ENCODE measurements at regions not wholly inside any gene's neighbourhood (a gene's known extent, or its start where the extent isn't known, plus 50 kb on each side); places are given as distances from the start of the nearest gene placed in this dataset.
"Not testable (repeated sequence)": the region's sequence is repeated elsewhere in the genome, so short reads cannot be mapped to it uniquely, and the experiment has no call there.

DNA sequence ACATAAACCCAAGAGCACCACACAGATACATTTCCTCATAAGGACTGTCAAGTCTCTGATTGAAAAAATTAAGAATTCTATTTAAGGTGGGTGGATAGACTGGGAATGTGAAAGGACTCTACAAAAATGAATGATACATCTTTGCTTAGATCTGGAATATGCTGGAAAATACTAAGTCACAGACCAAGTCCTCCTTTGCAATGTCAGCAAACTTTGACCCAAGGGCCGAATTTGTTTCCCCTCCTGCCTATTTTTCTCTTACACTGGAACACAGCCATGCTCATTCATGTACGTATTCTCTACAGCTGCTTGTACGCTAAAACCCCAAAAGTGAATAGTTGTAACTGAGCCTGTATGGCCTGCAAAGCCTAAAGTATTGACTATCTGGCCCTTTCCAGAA is 180.7 kb downstream of the ADSS2 start:
- DNase-seq = no peak

DNA sequence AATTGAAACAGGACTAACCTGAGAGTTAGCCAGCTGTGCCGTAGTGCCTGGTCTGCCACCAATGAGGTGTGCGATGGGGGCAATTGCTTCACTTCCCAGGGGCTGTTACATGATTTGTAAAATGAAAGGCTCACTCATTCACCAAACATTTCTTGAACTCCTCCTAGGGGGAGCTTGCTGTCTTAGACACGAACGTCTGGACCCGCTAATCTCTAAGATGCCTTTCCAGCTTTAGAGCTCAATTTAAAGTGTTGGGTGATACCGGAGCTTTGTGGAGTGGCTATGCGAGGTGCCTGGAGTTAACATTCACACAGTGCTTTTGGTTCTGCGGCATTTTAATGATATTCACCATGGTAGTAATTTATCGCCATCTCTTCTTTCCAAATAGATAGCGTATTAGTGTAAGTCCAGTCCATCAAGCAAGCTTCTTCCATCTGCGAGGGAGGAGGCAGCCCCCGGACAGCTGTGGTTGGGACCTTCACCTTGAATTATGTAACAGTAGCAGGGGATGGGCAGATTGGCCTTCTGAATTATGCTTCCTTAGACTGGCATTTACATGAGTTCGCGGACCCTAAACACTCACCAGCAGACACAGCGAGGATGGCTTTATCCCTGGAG is 179.9 kb downstream of the ADSS2 start:
- no peak for DNase-seq

DNA sequence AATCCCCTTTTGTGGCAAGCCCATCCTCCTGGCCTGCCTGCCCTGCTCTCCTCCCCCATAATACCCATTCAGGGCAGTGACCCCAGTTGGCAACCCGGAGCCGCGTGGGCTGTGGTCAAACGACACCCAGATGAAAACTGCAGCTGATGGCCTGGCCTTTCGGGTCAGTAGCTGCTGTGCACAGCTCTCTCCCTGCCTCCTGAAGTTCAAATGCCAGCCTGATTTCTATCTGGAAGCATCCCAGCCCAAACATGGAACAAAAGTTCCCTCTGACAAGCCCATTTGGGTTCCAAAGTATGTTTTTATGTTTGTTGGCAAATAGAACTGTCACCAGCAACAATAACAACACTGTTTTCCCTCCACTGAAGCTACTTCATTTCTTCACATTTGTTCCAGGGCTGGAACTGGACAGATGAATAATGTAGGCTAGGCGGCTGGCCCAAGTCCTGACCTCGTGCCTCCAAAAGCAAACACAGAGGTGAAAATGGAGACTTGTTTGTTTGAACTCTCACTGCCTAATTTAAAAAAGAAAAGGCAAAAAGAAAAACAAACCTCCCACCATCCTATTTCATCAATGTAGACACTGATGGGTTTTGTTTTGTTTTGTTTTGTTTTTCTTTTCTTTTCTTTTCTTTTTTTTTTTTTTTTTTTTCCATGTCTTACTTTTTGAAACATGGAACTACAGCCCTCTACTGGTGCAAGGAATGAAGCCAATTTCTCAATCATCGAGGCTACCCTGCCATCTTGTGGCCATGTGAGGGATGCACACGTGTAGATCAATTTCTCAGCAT is 179.0 kb downstream of the ADSS2 start:
- peak; percentile 85 to 90 for DNase-seq

DNA sequence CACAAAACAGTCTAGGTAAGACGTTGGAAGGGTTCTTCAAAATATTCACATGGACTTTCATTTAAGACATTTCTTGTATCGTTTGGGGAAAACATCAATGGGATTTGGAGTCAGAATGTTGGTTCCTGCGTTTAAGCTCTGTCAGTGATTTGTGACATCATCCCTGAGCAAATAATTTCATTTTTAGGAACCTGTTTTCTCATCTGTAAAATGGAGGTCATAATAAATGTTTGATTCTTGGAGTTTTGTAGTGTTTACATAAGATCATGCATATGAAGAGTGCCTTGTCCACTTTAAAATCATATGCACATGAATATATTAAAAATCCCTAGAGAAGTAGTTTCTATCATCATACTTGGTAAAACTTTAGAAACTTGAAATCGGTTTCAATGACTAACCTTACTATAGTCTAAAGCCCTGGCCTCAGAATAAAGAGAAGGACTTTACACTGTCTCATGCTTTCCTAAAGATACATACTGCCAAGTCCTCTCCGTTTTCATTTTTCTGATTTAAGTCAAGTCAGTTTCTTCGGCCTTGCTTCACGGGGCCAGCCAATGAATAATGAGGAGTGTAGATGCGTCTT is 178.4 kb downstream of the ADSS2 start:
- DNase-seq = peak in 1 of 2 donors; percentile 4

DNA sequence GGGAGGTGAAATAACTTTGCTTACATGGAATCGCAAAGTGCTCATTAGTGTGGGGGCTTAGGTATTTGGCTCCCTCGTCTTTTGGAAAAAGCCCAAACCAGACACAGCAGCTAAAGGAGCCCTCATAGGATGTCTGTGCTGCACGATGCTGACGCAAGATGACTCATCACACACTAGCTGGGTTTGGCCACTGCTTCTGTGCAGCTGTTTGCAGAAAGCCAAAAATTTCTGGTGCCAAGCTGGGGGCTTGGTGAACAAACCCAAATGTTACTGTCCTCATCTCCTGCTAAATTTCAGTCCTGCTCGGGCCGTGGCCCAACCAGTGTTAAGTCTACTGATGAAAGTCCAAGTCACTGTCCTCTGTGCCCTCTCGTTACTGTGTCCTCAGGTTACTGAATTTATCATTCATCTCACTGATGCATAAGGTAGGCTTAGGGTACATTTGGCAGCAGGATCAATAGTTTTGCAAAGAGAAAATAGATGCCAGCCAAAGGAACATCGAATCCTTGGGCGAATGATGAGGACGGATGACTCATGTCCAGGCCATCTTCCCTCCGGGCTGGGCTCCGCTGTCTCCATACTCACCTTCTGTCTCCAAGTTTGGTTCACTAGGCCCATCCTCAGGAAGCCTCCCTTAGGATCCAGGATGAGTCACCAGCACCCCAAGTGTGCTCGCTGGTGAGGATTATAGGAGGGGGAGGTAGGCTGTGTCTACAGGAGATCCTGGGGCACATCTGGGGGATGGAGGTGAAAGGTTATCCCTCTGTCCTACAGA is 177.7 kb downstream of the ADSS2 start:
- DNase-seq = peak; percentile 37 to 63

DNA sequence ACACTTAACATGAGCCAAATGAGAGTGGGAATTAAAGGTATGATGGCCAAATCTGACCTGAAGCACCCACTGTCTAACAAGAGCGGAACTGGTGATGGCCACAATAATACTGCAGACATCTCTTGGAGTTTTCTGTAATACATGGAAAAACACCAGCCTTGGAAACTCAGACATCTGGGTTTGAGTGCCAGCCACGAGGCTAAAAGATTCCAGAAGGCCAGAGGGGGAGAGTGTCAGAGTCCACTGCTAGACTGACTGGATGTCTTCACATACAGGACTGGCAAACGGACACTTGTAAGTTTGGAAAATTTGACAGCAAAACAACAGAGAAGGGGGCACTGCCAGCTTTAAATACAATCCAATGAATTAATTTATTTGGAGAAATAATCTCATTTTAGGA is 175.1 kb downstream of the ADSS2 start:
- no peak for DNase-seq

DNA sequence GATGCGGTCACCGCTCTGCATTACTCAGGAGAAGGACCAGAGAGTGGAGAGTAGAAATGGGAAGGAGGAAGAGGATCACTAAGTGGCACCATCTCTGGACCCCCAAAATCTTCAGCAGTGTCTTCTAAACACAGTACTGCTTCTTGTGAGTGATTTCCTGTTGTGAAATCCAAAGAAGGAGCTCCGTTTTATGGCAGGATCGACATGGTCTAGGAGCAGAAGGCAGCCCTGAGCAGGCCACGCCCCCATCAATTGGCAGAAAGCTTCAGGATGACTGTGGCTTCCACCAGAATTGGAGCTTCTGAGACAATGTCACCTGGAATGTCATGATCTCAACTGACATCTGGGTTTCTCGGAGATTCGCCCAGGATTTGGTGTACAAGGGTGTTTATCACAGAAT is 171.5 kb downstream of the ADSS2 start:
- DNase-seq = no peak

DNA sequence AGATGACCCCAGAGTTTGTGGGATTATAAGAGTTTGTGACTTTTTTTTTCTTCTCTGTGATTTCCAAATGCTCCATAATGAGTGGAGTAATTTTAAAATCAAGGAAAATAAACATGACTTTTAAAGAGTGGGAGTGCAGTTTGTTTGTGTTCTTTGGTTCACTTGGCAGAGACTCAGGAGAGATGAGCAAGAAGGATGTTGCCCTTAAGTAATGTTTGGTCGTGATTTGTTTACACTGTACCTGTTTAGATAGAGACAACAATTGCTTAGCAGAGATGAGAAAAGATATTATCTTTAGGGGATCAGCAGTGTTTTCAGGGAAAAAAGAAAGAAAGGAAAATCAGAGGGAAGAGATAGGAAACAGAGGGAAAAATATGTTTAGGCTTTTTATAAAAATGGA is 170.8 kb downstream of the ADSS2 start:
- no peak for DNase-seq

DNA sequence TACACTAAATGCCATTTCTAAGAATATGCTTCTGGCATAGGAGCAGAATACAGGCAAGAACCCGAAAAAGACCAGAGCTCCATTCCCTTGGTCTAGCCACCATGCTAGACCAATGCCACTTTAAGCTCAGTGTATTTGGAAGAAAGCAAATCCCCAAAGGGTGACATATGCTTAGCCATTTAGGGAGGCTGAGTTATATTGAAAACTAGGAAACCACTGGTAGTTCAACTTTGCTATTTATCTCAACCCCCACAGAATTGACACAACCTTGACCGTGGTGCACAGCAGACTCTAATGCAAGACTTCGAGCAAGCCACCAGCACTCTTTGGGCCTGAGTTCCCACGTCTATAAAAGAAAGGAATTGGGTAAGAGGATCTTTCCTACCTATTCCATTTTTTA is 167.9 kb downstream of the ADSS2 start:
- no peak for DNase-seq

DNA sequence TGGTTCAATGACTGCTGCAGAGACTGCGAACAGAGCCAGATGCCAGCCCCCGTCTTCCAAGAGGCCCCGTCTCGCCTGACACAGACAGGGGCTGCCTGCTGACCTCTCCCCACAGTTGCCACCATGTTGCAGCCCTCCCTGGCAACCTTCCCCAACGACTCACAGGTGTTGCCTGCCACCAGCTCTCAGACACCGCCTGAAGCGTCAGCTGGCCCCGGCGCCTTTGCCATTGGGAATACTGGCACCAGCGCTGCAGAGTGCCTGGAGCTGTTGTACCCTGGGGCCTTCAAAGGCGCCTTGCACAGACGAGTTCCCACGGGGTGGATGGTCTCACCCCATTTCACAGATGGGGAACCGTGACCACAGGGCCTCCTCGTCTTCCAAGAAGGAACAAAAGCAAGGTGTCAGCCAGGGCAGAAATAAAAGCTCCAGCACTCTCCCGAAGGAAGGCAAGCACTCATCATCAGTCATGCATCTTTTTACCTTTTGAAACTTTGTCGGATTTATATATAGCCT is 167.0 kb downstream of the ADSS2 start:
- no peak for DNase-seq

DNA sequence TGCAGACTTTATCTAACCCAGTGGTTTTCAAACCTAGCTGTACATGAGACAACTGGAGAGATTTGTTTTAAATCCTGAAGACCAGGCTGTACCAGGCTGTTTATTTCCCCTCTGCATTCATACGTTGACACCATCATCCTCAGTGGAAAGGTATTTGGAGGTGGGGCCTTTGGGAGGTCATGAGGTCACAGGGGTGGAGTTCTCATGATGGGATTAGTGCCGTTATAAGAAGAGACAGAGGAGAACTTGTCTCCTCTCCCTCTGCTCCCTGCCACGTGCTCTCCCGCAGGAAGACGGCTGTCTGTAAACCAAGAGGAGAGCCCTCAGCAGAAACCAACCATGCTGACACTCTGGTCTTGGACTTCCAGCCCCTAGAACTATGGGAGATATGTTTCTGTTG is 165.4 kb downstream of the ADSS2 start:
- DNase-seq = no peak

DNA sequence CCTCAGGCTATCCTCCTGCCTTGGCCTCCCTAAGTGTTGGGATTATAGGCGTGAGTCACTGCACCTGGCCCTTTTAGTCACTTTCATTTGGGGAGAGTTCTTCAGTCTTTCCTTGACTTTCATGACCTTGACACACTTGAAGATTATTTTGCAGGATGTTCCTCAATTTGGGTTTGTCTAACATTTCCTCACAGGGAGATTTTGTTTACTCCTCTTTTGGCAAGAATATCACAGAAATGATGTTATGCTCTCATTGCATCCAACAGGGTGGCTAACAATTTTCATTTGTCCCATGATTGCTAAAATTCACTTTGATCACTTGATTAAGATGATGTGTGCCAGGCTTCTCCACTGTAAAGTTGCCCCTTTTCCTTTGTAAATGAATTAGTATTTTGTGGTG is 164.0 kb downstream of the ADSS2 start:
- peak in 1 of 2 donors; percentile 13 for DNase-seq

DNA sequence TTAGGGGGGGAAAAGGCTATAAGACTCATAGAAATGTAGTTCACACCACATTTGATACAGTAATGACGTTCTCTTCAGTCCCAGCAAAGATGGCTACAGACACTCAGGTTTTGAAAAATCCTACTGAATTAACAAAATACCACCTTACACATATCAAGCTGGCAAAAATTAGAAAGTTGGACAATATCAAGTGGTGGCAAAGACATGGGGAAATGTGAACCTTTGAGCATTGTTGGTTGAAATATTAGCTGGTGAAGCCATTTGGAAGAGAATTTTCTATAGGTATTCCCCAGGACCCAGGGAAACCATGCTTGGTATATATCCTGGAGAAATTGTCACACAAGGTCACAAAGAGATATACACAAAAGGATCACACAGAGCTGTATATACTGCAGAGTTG is 163.0 kb downstream of the ADSS2 start:
- no peak for DNase-seq

DNA sequence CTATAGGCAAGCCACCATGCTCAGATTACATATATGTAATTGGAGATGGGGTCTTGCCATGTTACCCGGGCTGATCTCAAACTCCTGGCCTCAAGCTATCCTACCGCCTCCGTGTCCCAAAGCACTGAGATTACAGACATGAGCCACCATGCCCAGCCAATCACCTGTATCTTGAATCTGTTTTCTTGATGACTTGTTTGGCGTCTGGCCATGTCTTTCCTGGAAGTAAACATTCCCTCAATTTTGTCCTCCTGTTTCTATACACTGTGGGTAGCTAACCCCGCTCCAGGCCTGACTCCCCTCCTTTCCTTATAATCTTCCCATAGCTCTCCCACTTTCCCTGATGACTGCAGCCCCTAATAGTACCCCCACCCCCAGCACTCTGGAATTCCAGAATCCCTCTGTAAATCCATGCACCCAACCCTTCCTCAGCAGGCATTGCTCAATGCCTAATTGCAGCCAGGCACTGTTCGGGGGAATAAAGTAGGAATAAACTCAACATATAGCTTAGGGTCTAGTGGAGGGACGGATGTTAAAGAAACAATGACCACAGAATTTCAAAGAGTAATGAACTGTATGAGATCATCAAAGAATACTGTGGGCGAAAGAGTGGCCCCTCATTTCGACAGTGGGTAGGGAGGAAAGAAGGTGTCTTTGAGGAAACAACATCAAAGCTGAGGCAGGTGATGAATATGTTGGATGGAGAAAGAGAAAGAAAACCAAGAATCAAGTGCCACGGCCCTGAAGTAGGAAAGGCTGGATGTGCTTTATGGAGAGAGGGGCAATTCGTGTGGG is 161.5 kb downstream of the ADSS2 start:
- no peak for DNase-seq

DNA sequence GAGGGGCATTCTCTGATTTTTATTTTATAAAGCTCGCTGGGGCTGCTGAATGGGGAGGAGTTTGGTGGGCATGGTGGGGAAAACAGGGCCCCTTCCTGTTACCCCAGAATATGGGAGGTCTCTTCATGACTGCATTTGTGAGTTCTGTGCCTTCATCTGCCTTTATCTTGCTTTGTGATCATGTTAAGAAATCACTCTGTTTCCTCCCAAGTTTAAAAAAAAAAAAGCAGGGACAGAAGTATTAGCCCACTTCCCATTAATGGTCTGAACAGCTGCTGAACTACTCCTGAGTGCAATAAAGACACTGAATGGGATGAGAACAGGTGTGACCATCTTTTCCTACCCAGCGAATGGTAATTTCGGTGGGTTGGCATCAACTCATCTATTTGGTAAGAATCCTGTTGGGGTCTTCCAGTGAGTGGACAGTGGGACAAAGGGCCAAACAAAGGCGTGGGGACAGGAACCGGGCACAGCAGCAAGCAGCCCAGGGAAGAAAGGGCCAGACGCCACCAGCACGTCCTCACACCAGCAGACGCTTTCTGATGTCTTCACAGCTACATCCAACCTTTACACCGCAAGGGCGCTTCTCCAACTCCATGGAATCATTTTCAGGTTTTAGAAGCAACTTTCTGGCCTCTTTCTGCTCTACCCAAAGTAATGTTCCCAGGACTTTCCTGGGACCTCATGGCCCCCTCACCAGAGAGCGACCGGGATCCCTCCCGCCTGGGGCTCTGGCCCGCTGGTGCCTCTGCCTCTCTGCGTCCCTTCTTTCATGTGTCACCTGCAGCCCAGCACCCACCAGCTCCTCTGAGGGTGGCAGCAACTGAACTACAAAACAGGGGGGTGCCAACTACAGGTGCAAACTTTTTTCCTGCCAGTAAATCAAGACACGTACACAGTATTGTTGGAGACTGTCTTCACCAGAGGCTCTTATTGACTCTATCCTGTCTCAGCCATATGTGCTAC is 160.2 kb downstream of the ADSS2 start:
- DNase-seq = peak in 1 of 2 donors; percentile 36

DNA sequence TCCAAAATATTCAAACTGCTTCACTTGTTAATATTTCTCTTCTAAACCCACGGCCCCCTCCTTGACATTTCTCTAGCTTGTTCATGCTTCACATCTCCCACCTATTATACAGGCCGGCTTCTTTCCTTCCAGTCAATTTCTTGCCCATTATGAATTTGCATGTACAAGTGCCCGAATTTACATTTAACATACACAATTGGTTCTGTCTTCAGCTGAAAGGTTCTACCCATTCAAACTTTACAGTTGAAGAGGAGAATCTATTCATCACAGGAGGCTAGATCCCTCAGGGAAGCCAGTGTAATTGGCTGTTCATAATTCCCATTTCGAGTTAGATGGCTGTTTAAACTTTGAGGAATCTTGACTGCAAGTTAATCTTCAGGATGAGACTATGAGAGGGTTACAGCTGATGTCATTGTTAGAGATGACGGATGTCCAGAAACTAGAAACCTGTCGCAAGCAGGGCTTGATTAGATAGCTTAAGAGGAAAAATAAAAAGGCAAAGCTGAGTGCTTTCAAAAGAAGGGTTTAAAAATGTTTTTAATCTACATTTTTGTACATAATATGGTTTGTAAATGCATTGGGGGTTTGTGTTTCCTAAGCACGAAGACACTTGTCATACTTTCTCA is 157.0 kb downstream of the ADSS2 start:
- DNase-seq = no peak

DNA sequence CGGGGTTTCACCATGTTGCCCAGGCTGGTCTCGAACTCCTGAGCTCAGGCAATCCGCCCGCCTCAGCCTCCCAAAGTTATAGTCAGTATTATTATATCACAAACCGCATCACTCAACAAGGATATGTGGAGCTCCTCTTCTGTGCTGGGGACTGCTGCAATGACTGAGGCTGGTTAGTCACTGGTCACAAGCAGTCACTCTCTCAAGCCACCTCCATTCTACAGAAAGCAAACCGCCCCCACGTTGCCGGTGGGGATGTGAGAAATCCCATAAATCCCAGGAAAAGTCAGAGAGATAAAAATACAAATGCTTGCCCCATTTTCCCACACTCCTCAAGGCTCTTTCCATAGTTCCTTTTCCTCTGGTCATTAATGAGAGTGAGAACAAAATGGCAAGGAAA is 155.7 kb downstream of the ADSS2 start:
- DNase-seq = peak; percentile 59 to 88

DNA sequence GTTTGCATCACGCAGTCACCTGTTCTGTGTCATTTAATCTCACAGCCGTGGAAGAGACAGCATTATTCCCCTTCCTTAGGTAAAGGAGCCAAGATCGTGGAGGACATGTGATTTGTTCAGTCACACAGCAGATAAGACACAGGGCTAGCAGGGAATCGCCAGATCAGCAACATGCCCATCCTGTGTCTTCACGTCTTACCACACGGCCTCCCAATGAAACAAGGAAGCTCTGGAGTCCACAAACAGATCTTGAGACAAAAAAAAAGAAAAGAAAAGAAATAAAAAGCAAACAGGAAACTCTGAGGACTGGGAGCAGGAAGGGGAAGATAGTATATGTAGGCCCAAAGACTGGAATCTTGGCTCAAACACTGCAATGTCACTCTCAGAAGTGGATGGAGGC is 155.3 kb downstream of the ADSS2 start:
- peak; percentile 77 to 86 for DNase-seq

DNA sequence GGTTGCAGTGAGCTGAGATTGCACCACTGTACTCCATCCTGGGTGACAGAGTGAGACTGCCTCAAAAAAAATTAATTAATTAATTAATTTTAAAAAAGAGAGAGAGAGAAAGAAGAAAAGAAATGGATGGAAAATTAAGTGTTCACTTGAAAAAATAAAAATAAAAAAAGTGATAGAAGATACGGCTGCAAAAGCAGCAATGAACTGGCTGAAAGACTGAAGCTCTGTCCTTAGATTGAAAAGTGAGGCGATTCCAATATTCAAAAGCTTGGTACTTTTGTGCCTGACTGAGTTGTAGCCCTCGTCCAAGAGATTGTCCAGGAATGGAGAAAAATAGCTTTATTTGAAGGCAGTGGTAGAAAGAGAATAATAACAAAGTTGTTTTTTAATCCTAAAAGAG is 154.6 kb downstream of the ADSS2 start:
- no peak for DNase-seq

DNA sequence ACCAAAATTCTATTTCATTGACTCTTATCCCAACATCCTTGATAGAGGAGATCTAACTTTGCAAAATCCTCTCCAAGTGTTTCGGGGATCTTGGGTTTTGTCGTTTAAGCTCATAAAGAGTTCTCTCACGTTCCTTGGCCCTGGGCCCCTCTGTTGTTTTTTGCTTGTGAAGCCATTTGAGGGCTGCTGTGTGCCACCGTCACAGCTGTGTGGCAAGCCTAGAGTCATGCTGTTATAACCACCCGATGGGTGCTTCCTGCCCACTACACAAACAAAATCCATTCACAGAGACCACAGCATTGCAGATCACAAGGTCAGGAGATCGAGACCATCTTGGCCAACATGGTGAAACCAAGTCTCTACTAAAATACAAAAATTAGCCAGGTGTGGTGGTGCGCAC is 154.1 kb downstream of the ADSS2 start:
- peak; percentile 6 to 24 for DNase-seq

DNA sequence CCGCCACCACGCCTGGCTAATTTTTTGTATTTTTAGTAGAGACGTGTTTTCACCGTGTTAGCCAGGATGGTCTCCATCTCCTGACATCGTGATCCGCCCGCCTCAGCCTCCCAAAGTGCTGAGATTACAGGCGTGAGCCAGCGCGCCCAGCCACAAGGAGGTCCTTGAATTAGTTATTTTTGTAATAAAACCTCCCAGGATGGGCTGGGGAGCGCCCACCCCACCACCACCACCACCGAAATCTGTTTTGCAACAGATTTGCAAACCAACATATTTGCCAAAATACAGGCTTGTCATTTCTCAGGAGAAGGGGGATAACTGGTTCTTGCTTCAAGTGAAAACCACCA is 151.7 kb downstream of the ADSS2 start:
- DNase-seq = not testable (repeated sequence)

Data from inflammatory macrophage (primary cell).